Renal cortical epithelial cell (primary cell): ENCODE measurements at regions not wholly inside any gene's neighbourhood (a gene's known extent, or its start where the extent isn't known, plus 50 kb on each side); places are given as distances from the start of the nearest gene placed in this dataset.

Experiments used
- DNase-seq: peaks from one replicate; pipeline ENCODE4 v3.0.0-alpha.2; 2011; ENCODE audit warnings: low read depth

GRCh38 chr7:55639640-55640039 is 67.3 kb upstream of the VOPP1 start:
- no peak for DNase-seq

GRCh38 chr7:55629051-55629677 is 56.9 kb upstream of the VOPP1 start:
- DNase-seq, result no peak

GRCh38 chr7:55624813-55625212 is 52.5 kb upstream of the VOPP1 start:
- no peak for DNase-seq

GRCh38 chr7:55623617-55624016 is 51.3 kb upstream of the VOPP1 start:
- no peak for DNase-seq

- no peak for DNase-seq
Measured at GRCh38 chr7:55622241-55622640, 49.9 kb upstream of the VOPP1 start.
